Calu3 (cell line): ENCODE measurements at regions not wholly inside any gene's neighbourhood (a gene's known extent, or its start where the extent isn't known, plus 50 kb on each side); places are given as distances from the start of the nearest gene placed in this dataset.

Source experiments
- BruUV-seq: library from RNA; stranded (reverse); fragments of 400-500 nt; replicated peaks from 2 replicates; lab custom pipeline; 2021; lab: Mats Ljungman, UMichigan
- CTCF ChIA-PET: fragments of 300-600 bp; sonication (Branson Sonifier 250); formaldehyde crosslinking; loops from one replicate; lab custom pipeline; 2022; ENCODE audit warnings: antibody characterized with exemption; lab: Charles Lee
- DNase-seq: peaks from one replicate; pipeline ENCODE4 v3.0.0; 2022
- H3K27ac Mint-ChIP-seq: one replicate; pipeline ENCODE4 v1.8.0; 2022; ENCODE audit warnings: mixed read lengths; ENCODE audit not compliant: unreplicated experiment
- H3K27me3 Mint-ChIP-seq: one replicate; pipeline ENCODE4 v1.8.0; 2022; ENCODE audit warnings: mixed read lengths; ENCODE audit not compliant: unreplicated experiment
- H3K36me3 Mint-ChIP-seq: one replicate; pipeline ENCODE4 v1.8.0; 2022; ENCODE audit warnings: mild to moderate bottlenecking, moderate library complexity, mixed read lengths; ENCODE audit not compliant: insufficient read depth, unreplicated experiment
- H3K4me1 Mint-ChIP-seq: one replicate; pipeline ENCODE4 v1.8.0; 2022; ENCODE audit warnings: mild to moderate bottlenecking, low read depth, mixed read lengths; ENCODE audit not compliant: unreplicated experiment
- H3K4me3 Mint-ChIP-seq: one replicate; pipeline ENCODE4 v1.8.0; 2022; ENCODE audit warnings: mild to moderate bottlenecking, low read depth, moderate library complexity, mixed read lengths; ENCODE audit not compliant: unreplicated experiment
- H3K9me3 Mint-ChIP-seq: one replicate; pipeline ENCODE4 v1.8.0; 2022; ENCODE audit warnings: low read depth, mixed read lengths; ENCODE audit not compliant: unreplicated experiment
- CTCF ChIP-seq: fragments of 200-600 bp; IDR thresholded peaks from one replicate; pipeline ENCODE4 v1.8.0; 2022; ENCODE audit warnings: antibody characterized with exemption; ENCODE audit not compliant: unreplicated experiment
- intact Hi-C: fragments of 100-400 bp; cut with micrococcal nuclease; formaldehyde crosslinking; loops from one replicate; pipeline ENCODE4 v1.10.0; 2022; ENCODE audit not compliant: unreplicated experiment

GRCh38 chr20:20967564-20968184 is 138.5 kb downstream of the LINC00237 start:
- Mint-ChIP-seq H3K4me1 (no peaks in the 10 kb centered on the region), H3K9me3 (no peaks in the 10 kb centered on the region), H3K27me3 (no peaks in the 10 kb centered on the region), H3K4me3 (no peak overlapping the region), H3K36me3 (no peaks in the 10 kb centered on the region), H3K27ac (no peak overlapping the region)
- TF ChIP-seq CTCF: no peak
- DNase-seq: no peak
- intact Hi-C loops: no loop called here
- no TSS peak for BruUV-seq
- CTCF ChIA-PET: no interaction called here

GRCh38 chr20:20966171-20966570 is 140.0 kb downstream of the LINC00237 start:
- Mint-ChIP-seq H3K9me3 (no peaks in the 10 kb centered on the region), H3K36me3 (no peaks in the 10 kb centered on the region), H3K4me3 (no peak overlapping the region), H3K27ac (no peak overlapping the region), H3K4me1 (no peaks in the 10 kb centered on the region), H3K27me3 (peaks cover 8% of the 10 kb centered on the region)
- BruUV-seq: no TSS peak
- CTCF ChIA-PET: no interaction called here
- intact Hi-C loops: no loop called here
- DNase-seq: no peak
- no peak for TF ChIP-seq CTCF

GRCh38 chr20:20959031-20959755 is 147.0 kb downstream of the LINC00237 start:
- Mint-ChIP-seq H3K36me3 (no peaks in the 10 kb centered on the region), H3K9me3 (no peaks in the 10 kb centered on the region), H3K27ac (no peak overlapping the region), H3K27me3 (peaks cover 40% of the 10 kb centered on the region), H3K4me3 (no peak overlapping the region), H3K4me1 (no peaks in the 10 kb centered on the region)
- CTCF ChIA-PET: interaction anchor here (0.6 kb wide), 1 partner anchor 366 kb away, joined by 4 read pairs; no protein-coding TSS in a partner anchor
- intact Hi-C loops: no loop called here
- no peak for TF ChIP-seq CTCF
- DNase-seq: no peak
- BruUV-seq: no TSS peak

GRCh38 chr20:20956513-20956931 is 149.6 kb downstream of the LINC00237 start:
- peaks cover 52% of the 10 kb centered on the region for H3K27me3 Mint-ChIP-seq
- H3K27ac Mint-ChIP-seq: no peak overlapping the region
- H3K4me3 Mint-ChIP-seq: no peak overlapping the region
- no TSS peak for BruUV-seq
- H3K36me3 Mint-ChIP-seq: no peaks in the 10 kb centered on the region
- TF ChIP-seq CTCF: no peak
- CTCF ChIA-PET: no interaction called here
- DNase-seq: no peak
- no peaks in the 10 kb centered on the region for H3K9me3 Mint-ChIP-seq
- H3K4me1 Mint-ChIP-seq: no peaks in the 10 kb centered on the region
- intact Hi-C loops: no loop called here
